Lung (tissue), 11 donors: ENCODE measurements at regions not wholly inside any gene's neighbourhood (a gene's known extent, or its start where the extent isn't known, plus 50 kb on each side); places are given as distances from the start of the nearest gene placed in this dataset.
A peak's percentile ranks its signal among the peaks of the same experiment; 100 is the strongest.

Experiments
- ATAC-seq: fragments of 200-7000 bp; cut with Tn5 transposase; one replicate; pipeline ENCODE4 v1.9.1; 2020; ENCODE audit warnings: moderate number of reproducible peaks; ENCODE audit not compliant: insufficient read depth, low FRiP score
- DNase-seq, 3 donors: peaks; one replicate each; pipeline ENCODE4 v3.0.0-alpha.2; 2013 to 2017
- H3K27ac ChIP-seq, 2 donors: one replicate each; pipeline ENCODE4 v1.5.1; 2013; ENCODE audit warnings: mild to moderate bottlenecking in 2 of 2, moderate library complexity in 2 of 2, control low read depth in 1 of 2, inconsistent platforms in 1 of 2, low read depth in 1 of 2, low read length in 1 of 2
- H3K27me3 ChIP-seq, 3 donors: one replicate each; pipeline ENCODE4 v1.5.1; 2013; ENCODE audit warnings: low read length in 2 of 3; ENCODE audit not compliant: control insufficient read depth in 3 of 3, insufficient read depth in 3 of 3
- H3K36me3 ChIP-seq, 4 donors: one replicate each; pipeline ENCODE4 v1.5.1; 2013; ENCODE audit warnings: low read length in 4 of 4, mild to moderate bottlenecking in 1 of 4, moderate library complexity in 1 of 4; ENCODE audit not compliant: control insufficient read depth in 4 of 4, insufficient read depth in 4 of 4
- H3K4me1 ChIP-seq, 5 donors: one replicate each; pipeline ENCODE4 v1.5.1; 2013; ENCODE audit warnings: low read length in 5 of 5, mild to moderate bottlenecking in 2 of 5, moderate library complexity in 1 of 5; ENCODE audit not compliant: control insufficient read depth in 5 of 5, insufficient read depth in 5 of 5
- H3K4me3 ChIP-seq: one replicate; pipeline ENCODE4 v1.5.1; 2013; ENCODE audit warnings: mild to moderate bottlenecking, control low read depth, moderate library complexity
- H3K9ac ChIP-seq, 2 donors: one replicate each; pipeline ENCODE4 v1.5.1; 2013; ENCODE audit warnings: low read length in 2 of 2, control low read depth in 1 of 2; ENCODE audit not compliant: insufficient read depth in 1 of 2
- H3K9me3 ChIP-seq, 4 donors: one replicate each; pipeline ENCODE4 v1.5.1; 2013; ENCODE audit warnings: low read length in 3 of 4, mild to moderate bottlenecking in 1 of 4, moderate library complexity in 1 of 4; ENCODE audit not compliant: control insufficient read depth in 4 of 4, insufficient read depth in 3 of 4
- CTCF ChIP-seq: IDR thresholded peaks from 2 replicates; pipeline ENCODE4 v1.5.1; 2012; ENCODE audit warnings: mild to moderate bottlenecking; ENCODE audit errors: control extremely low read depth, extremely low read depth
- WGBS, 2 donors: extraction: QIAGEN DNeasy Blood & Tissue Kit; methylation state at CpG; one replicate each; pipeline ENCODE4 v1.1.7; 2013; 5-methylcytosine and 5-hydroxymethylcytosine counted together
- donor health status: control.
- donor health status: control.
- donor health status: Bipolar disorder and iron deficiency.
- donor health status: healthy.
- donor health status: DM: yes; HTN: yes; CAD: no.

GRCh38 chr13:40039061-40039460, 383.6 kb downstream of the COG6 start:
- DNase-seq (no peak), ATAC-seq (no peak)
- H3K4me1 ChIP-seq: no peaks in the 10 kb centered on the region
- no peak overlapping the region for H3K9ac ChIP-seq
- no peak overlapping the region for H3K4me3 ChIP-seq
- no peaks in the 10 kb centered on the region for H3K27me3 ChIP-seq
- no peak for TF ChIP-seq CTCF
- no peaks in the 10 kb centered on the region for H3K36me3 ChIP-seq
- H3K9me3 ChIP-seq: no peaks in the 10 kb centered on the region
- H3K27ac ChIP-seq: no peak overlapping the region
- 82 to 83% methylated on average over 2 of the region's 2 CpGs for whole genome bisulfite sequencing, 2 donors

GRCh38 chr13:40042991-40043390, 387.5 kb downstream of the COG6 start:
- DNase-seq (no peak), ATAC-seq (no peak)
- H3K27ac ChIP-seq: no peak overlapping the region
- H3K4me1 ChIP-seq: no peaks in the 10 kb centered on the region
- H3K27me3 ChIP-seq: no peaks in the 10 kb centered on the region
- no peak overlapping the region for H3K4me3 ChIP-seq
- H3K36me3 ChIP-seq: no peaks in the 10 kb centered on the region
- no peak overlapping the region for H3K9ac ChIP-seq
- 67 to 81% methylated on average over 3 of the region's 3 CpGs for WGBS, 2 donors
- no peak for TF ChIP-seq CTCF
- no peaks in the 10 kb centered on the region for H3K9me3 ChIP-seq

- 68 to 85% methylated on average over 3 of the region's 3 CpGs for WGBS, 2 donors
- Histone ChIP-seq H3K9me3 (no peaks in the 10 kb centered on the region), H3K4me1 (no peaks in the 10 kb centered on the region), H3K4me3 (no peak overlapping the region), H3K36me3 (no peaks in the 10 kb centered on the region), H3K9ac (no peak overlapping the region), H3K27ac (no peak overlapping the region), H3K27me3 (no peaks in the 10 kb centered on the region)
- no peak for TF ChIP-seq CTCF
- DNase-seq (peak in 2 of 3 donors; percentile 9 to 51), ATAC-seq (no peak)
These were observed 388.3 kb downstream of the COG6 start for GRCh38 chr13:40043764-40044163.

GRCh38 chr13:40047322-40047771, 391.9 kb downstream of the COG6 start:
- H3K36me3 ChIP-seq: no peaks in the 10 kb centered on the region
- no peak overlapping the region for H3K9ac ChIP-seq
- ATAC-seq: no peak
- no peak overlapping the region for H3K4me3 ChIP-seq
- no peak for DNase-seq
- H3K4me1 ChIP-seq: no peaks in the 10 kb centered on the region
- TF ChIP-seq CTCF: no peak
- WGBS, 2 donors: 94 to 95% methylated on average over 5 of the region's 5 CpGs
- no peaks in the 10 kb centered on the region for H3K27me3 ChIP-seq
- no peak overlapping the region for H3K27ac ChIP-seq
- H3K9me3 ChIP-seq: no peaks in the 10 kb centered on the region
